ENCODE measurements at regions not wholly inside any gene's neighbourhood (a gene's known extent, or its start where the extent isn't known, plus 50 kb on each side); places are given as distances from the start of the nearest gene placed in this dataset.

DNA sequence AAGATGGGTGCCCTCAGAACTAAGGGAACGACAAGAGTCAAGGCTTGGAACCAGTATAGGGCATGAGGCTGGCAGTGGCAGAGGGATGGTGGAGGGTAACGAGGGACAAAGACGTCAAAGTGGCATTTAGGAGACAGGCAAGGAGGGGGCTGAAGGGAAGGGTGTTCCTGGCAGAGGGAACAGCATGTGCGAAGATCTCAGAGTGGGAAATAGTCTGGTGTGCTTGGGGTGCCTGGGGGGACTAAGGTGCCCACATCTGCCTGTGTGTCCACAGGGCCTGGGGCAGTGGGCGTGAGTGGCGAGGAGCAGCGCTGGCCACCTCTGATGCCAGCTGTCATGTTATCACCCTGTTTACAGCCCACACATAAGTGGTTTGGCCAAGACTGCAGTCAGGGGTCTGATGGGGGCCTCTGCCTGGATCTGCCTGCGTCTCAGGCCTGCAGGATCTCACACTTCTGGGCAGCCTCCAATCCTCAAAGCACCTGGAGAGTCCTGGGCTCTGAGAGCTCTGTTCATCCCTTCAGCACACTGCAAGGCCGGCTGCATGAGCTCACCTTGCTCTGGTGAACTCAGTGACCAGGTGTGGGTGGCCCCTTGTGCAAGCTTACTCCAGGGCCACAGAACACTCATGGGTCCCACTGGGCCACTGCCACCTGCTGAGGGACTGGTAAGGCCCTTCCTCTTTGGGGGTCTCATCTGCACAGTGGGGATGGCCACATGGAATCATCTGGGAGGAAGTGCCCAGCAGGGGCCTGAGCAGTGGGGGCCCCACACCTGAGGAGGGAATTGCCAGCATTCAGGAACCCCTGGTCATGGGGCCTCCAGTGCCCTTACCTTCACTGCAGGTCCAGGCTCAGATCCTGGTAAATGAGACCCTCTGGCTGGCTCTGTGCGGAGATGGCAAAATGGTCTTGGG is 89.7 kb upstream of the SHISAL1 start:
- TF ChIP-seq, protein P1, sequence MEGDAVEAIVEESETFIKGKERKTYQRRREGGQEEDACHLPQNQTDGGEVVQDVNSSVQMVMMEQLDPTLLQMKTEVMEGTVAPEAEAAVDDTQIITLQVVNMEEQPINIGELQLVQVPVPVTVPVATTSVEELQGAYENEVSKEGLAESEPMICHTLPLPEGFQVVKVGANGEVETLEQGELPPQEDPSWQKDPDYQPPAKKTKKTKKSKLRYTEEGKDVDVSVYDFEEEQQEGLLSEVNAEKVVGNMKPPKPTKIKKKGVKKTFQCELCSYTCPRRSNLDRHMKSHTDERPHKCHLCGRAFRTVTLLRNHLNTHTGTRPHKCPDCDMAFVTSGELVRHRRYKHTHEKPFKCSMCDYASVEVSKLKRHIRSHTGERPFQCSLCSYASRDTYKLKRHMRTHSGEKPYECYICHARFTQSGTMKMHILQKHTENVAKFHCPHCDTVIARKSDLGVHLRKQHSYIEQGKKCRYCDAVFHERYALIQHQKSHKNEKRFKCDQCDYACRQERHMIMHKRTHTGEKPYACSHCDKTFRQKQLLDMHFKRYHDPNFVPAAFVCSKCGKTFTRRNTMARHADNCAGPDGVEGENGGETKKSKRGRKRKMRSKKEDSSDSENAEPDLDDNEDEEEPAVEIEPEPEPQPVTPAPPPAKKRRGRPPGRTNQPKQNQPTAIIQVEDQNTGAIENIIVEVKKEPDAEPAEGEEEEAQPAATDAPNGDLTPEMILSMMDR (IDR thresholded peaks at IDR 0.05; ENCODE audit: low read depth, low read length): no peak
- TF ChIP-seq, protein P2, sequence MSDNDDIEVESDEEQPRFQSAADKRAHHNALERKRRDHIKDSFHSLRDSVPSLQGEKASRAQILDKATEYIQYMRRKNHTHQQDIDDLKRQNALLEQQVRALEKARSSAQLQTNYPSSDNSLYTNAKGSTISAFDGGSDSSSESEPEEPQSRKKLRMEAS (IDR thresholded peaks at IDR 0.05; ENCODE audit: low read depth, low read length): no peak
- TF ChIP-seq POLR2A (IDR thresholded peaks at IDR 0.05; ENCODE audit: extremely low read depth, insufficient read length) (no peak), MYC (IDR thresholded peaks at IDR 0.05; ENCODE audit: low read depth, low read length) (no peak)
